NOMO-1 treated with DMSO at 0.1 percent for 48 hours (cell line): ENCODE measurements at regions not wholly inside any gene's neighbourhood (a gene's known extent, or its start where the extent isn't known, plus 50 kb on each side); places are given as distances from the start of the nearest gene placed in this dataset.
A peak's percentile ranks its signal among the peaks of the same experiment; 100 is the strongest.

Source experiments
- DNase-seq: peaks from one replicate; lab custom pipeline; 2025; ENCODE audit not compliant: unreplicated experiment; lab: John Stamatoyannopoulos, UW

DNA sequence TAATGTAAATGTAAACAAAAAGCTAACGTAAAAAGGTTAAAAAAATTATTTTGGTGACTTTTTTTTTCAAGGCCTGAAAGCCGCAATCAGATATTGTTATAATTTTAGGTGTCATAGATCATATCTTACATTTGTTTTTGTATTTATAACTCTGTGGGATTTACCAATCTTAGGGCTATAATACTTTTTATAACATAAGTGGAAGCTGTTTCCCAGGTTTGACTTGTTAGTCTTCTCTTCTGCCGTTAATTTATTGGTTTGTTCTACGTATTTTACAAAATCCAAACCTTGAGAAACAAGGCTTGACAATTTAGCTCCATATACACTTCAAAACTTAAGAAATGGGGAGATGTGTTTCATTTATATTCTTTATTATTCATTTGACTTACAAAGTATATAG lies 119.4 kb downstream of the EVX1 start:
- DNase-seq = no peak

DNA sequence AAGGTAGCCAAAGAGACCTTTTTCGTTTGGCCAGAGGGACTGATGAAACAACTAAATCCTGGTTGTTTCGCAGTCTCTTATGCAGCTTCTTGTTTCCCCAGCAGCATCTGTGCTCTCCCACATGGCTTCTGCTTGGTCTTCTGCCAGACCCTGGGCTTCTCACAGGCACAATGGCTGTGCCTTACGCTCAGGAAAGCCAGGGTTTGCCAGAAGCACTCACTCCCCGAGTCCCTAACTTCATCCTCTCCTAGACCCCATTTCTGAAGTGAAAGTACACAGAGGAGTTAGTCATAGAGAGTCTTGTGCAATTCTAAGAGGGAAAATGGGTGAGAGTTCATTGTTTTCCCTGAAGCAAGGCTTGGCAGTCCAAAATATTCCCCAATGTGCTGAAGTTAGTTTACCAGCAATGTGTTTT lies 121.7 kb downstream of the EVX1 start:
- peak; percentile 11 for DNase-seq

DNA sequence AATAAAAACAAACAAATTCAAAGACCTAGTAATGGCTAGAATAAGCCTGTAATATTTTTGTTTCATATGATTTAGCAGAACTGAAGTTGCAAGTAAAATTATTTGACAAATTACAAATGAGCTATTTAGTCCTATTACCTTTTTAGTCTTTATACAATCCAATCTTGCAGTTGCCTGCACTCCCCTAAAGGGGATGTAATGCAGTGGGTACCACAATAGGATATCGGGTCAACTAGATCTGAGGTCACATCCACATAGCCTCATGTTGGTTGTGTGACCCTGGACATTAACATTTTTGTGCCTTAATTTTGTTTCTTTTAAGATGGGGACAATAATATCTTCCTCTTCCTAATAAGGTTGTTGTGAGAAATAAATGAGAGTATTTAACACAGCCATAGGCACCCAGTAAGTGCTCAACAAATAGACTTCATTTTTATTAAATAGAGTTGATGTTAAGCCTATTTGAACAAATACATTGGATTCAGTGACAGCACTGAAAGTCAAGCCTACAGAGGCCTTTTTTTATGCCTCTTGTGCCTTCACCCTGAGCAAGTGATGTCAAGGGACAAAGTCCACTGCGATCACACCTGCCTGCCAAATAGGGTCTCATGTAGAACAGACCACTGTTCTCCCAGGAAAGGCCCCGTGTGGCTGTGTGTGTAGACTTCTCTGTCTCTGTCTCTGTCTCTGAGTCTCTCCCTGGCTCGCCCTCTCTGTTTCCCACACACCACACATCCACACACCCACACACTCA lies 124.8 kb downstream of the EVX1 start:
- no peak for DNase-seq

DNA sequence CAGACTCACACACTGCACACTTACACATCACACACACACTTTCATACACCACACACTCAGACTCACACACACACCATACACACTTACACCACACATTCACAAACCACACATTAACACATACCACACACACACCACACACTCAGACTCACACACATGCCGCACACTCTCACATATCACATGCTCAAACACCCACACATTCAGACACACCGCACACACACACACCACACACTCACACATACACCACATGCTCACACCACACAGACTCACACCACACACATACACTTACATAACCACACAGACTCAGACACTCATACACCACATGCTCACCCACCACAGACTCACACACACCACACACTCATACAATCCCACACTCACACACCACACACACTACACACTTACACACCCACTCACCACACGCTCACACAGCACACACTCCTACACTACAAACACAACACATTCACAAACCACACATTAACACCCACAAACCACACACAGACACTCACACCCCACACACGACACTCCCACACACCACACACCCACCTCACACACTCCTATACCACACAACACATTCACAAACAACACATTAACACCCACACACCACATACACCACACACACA lies 125.4 kb downstream of the EVX1 start:
- no peak for DNase-seq

DNA sequence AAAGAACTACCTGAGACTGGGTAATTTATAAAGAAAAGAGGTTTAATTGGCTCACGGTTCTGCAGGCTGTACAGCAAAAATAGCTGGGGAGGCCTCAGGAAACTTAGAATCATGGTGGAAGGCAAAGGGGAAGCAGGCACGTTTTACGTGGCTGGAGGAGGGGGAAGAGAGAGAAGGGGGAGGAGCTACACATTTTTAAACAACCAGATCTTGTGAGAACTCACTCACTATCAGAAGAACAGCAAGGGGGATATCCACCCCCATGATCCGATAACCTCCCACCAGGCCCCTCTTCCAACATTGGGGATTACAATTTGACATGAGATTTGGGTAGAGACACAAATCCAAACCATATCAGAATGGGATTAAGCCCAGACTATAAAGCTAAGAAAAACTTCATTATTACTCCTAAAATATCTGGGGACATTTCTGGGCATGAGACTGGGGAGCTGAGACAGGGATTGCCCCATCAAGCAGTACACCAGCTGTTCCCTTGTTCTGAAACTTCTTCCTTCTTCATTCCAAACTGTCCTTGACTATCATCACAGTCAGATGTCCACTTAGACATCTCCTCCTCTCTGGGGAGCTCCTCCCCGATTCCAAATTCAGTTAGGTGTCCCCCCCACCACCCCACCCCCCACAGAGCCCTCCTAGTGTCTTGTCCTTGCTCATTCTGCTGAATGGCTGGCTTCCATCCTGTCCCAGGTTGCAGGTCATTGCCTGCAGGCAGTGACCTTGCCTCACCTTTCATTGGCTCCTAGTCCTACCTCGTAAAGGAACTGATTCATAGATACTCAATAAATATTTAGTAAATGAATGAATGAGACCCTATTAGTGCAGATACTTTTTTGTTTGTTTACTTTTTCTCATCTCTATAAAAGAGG lies 132.6 kb downstream of the EVX1 start:
- no peak for DNase-seq

DNA sequence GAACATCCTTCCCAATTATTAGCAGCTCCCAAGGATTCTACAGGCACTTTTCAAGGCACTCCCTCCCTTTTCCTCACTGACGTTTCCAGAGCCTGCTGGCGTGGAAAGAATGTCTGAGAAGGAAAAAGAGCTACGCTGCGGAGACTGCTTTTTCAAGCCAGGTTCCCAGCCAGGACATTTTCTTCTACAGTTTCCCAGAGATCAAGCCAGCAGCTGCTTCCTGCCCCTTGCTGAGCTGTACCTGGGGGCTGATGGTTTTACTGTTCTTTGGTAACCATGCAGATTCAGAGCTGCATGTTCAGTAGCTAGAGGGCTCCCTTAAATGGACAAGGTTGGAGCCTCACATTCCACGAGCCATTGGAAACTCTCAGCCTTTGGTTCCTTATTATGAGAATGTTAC lies 133.4 kb downstream of the EVX1 start:
- DNase-seq = no peak

DNA sequence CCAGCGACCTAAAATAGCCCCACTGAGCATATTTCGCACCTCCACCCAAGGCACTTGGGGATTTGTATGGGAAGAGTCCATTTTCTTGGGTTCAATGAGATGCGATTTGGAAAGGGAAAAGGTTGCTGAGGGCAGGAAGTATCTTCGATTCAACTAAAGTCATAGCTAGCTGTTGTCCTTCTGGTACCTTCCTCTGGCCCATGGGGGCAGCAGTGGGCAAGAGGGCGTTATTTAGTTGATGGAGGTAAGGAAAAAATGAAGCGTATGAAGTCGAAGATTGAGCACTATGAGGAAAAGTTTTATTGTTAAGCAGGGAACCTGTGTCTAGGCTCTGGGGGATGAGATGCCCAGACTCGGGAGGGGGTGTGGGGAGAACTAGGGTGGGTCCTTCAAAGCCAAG lies 135.4 kb downstream of the EVX1 start:
- no peak for DNase-seq

DNA sequence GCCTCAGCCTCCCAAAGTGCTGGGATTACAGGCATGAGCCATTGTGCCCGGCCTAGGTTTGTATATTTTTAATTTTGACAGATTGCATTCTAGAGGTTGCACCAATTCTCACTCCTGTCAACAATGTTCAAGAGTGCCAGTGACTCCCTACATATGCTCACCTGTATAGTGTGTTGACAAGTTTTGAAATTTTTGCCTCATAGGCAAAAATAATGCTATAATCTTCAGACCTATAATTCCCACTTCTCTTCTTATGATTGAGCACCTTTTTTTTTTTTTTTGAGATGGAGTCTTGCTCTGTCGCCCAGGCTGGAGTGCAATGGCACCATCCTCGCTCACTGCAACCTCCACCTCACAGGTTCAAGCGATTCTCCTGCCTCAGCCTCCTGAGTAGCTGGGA lies 139.7 kb downstream of the EVX1 start:
- no peak for DNase-seq

DNA sequence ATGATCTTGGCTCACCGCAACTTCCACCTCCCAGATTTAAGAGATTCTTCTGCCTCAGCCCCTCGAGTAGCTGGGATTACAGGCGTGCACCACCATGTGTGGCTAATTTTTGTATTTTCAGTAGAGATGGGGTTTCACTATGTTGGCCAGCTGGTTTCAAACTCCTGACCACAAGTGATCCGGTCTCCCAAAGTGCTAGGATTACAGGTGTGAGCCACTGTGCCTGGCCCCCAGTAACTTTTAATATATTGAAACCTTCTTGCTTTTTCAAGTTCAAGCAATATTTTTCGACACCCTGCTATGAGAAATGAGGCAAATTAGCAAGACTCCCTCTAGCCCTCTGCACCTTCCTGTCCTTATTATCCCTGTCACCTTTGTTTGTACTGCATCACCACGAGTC lies 144.0 kb downstream of the EVX1 start:
- DNase-seq = no peak

DNA sequence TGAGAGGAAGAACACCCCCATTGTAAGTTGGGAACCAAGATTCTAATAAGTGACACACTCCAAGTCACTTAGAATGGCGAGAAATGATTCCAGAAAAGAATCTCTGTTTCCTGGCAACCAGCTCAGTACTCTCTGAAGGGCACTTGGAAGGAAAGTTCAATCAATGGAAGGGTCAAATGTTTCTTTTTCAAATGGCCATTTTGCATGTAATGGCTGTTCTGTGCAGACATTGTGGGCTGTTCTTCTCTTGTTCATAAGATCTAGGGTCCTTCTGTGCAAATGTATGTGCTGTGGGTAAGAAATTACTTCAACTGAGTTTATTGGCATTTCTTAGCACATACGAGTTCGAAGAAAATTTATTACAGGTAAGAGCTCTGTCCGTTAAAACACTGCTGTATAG lies 145.3 kb downstream of the EVX1 start:
- DNase-seq = no peak

DNA sequence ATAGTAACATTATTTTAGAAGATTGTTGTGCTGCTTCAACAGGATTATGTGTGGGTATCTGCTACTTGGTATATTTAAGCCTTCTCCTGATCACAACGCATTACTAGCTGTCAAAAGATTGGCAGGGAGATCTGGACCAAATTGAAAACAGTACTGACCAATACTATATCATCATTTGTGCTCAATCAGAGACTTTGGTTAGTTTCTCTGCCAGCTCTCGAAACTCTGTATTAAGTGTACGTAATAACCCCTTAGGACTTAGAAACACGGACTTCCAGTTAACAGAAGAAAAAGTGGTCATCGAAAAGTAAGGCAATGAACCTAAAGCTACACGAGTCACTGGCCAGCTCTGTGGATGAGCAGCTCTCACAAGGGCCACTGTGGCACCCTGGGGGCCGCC lies 146.0 kb downstream of the EVX1 start:
- DNase-seq = no peak

DNA sequence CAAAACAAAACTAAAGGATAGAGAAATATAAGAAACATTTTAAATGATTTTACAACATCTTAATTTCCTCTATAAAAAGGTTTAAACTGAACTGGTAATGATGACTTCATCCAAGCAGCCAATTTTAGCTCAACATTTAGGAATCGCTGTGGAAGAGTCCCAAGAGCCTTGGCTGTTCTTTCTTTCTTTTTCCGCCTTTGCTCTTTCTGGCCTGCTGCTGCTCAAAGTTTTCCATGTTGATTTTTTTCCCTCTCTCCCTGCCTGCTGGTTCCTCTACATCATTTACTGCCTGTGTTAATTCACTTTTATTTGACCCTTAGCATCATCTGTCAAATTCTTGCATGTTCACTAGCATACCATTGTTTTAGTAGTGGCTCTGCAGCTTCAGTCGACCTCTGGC lies 146.9 kb downstream of the EVX1 start:
- no peak for DNase-seq

DNA sequence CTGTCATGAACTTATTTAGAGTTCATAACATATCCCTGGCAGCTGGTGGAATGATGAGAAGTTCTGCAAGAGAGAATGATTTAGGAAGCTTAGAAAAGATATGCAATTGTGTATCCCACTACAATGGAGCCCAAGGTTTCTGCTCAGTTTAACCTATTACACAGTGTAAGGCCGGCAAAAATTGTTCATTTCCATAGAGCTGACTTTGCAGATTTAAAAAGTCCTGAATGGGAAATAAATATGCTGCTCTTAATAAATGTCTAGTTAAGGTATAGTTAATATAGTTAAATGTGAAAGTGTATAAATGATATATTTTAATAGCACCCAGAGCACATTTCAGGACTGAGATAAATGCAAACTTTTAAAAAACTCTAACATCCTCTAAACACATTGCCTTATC lies 149.9 kb downstream of the EVX1 start:
- no peak for DNase-seq

DNA sequence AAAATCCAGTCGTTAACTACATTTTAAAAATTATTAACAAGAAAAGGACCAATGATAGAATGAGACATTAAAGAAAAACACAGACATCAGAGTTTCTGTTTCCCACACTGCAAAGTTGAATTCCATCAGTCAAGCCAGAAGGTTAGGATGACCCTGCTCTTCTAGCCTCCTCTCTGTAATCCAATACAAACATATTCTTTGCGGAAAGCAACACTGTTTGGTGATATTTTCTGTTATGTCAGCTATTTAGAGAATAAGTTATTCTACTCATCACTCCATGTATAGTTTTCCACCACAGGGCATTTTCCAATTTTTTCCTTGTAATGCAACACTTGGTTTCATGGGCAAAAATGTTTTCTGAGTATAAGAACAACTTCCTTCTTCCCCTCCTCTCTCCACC lies 152.3 kb downstream of the EVX1 start:
- no peak for DNase-seq

DNA sequence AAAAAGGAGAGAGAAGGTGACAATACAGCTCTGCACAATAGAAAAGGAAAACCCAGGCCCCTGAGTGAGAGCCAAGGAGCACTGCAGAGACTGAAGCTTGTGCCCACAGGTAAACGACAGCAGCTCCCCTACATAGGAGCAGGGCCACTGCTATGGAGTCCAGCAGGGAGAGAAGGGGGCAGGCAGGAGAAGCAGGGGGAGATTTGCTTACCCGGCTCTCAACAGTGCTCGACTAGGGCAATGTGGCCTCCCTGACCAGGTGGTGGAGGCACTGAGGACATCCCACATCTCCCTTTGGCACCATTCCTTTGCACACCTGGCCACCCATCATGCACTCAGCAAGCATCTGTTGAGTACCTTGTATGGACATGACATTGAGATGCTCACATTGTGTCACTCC lies 153.0 kb downstream of the EVX1 start:
- no peak for DNase-seq

DNA sequence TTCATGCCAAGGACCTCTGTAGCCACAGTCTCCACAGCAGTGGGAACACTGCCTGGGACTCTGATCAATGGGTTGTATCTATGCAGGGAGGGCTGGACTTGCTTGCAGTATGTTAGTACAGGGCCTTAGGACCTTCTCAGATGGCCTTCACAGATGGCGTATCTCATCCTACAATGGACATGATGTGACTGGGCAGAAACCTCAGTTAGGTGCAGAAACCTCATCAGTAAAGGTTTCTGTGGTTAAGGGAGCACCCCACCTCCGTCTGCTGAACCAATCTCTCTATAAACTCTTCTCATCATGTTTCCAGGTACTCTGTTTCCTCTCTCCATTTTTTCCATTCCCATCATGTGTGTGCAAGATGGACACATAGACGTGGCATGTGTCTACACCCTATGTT lies 154.9 kb downstream of the EVX1 start:
- DNase-seq = no peak

DNA sequence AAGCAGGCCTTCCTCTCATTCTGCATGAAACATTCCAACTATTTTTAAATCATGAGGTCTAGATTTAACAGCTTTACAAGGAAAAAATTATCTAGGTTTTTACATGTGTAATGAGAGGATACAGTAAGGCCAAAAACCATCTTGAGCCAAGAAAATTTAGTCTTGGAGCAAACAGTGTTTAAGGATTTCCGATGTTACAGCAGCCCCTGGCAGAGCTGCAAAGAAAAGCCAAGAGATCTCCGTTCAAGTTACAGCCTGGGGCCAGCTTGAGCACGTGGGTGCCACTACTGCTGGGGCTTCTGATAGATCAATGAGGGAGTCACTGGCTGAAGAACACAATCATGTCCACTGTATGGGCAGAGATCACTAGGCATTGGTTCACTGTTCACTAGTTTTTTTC lies 156.2 kb downstream of the EVX1 start:
- DNase-seq = no peak

DNA sequence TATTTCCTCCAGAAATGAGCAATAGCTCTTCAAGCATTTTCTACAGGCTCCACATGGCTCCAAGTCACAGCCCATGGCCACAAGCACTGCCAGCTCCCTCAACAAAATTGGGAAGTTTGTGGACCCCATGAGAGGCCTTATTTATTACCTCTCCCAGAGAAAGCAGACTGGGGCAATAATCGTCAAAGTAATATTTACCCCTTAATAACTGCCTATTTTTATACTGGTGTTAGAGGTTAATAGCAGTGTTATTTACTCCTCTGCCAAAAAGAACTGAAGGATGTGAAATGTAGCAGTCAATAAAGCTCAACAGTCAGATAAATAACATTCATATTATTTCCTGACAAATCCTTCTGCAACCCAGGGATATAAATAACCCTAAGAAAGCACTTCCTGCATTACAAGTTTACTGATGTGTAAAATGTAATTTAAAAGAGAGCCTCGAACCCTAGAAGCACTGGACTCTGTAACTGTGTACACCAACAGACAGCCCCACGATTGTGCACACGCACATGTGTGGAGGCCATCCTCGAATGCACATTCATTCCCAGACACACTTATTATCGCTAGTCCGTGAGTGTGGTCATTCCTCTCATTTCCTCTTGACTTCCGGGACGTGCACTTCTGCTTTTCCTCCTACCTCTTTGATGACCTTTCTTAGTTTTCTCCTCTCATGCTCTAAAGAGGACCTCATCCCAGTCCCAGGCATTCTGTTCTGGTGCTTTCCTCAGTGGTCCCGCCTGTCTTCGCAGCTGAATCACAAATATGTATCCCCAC lies 157.4 kb downstream of the EVX1 start:
- peak; percentile 47 for DNase-seq

DNA sequence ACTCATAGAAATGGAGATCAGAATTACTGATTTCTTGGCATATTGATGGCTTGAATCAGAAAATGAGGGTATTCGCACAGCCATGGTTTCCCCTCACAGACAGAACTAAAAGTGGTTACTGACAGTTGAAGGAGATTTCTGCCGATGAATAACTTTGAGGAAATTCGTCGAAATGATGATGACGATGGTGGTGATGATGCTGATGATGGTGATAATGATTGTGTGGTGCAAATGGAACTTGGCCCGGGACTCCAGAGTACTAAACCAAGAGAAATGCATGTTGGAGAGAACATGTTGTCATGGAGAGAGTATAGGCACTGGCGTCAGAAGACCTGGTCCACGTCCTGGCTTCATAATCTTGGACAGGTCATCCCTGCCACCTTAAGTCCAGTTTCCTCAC lies 163.2 kb downstream of the EVX1 start:
- DNase-seq = no peak

DNA sequence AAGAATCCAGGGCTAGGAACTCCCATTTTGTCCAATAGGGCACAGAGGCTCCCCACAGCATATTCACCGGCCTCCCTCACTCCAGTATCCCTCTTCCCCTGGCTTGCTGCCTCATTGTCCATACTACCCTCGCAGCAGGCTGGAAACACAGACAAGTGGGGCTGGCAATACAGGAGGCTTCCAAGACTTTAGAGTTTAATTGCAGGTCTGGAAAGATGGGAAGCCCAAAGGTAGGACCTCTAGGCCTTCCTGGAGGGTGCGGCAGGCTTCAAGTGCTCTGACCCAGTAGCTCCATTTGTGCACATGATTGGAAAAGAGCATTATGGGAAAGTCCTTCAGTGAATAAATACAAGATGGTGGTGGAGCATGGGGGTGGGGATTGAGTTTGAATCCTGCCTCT lies 166.7 kb downstream of the EVX1 start:
- no peak for DNase-seq

DNA sequence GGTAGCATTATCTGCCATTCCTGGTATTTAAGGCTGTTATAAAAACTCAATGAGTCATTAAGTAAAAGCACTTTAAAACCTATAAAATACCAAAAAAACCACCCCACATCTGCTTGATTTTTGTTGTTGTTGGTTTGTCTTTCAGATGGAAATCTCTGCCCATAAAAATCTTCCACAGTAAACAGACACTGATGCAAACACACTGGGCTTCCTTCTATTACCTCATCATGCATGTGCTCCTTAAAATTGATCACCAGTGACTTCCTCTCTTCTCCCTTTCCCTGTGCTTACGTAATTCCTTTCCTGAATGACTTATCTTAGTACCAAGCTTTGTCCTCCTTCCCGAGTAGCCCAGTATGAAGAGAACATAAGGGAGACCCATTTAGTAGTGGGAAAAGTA lies 167.2 kb downstream of the EVX1 start:
- no peak for DNase-seq
